NT2/D1 (cell line): ENCODE measurements at regions not wholly inside any gene's neighbourhood (a gene's known extent, or its start where the extent isn't known, plus 50 kb on each side); places are given as distances from the start of the nearest gene placed in this dataset.

Experiments used
- SUZ12 ChIP-seq: IDR thresholded peaks from 2 replicates; pipeline ENCODE4 v1.6.1; 2011; ENCODE audit not compliant: insufficient read length, insufficient read depth; ENCODE audit errors: extremely low read depth
- YY1 ChIP-seq: IDR thresholded peaks from 2 replicates; pipeline ENCODE4 v1.6.1; 2011; ENCODE audit not compliant: insufficient read length, insufficient read depth
- ZNF274 ChIP-seq: IDR thresholded peaks from 2 replicates; pipeline ENCODE4 v1.6.1; 2011; ENCODE audit warnings: mild to moderate bottlenecking, low read depth, low read length

DNA sequence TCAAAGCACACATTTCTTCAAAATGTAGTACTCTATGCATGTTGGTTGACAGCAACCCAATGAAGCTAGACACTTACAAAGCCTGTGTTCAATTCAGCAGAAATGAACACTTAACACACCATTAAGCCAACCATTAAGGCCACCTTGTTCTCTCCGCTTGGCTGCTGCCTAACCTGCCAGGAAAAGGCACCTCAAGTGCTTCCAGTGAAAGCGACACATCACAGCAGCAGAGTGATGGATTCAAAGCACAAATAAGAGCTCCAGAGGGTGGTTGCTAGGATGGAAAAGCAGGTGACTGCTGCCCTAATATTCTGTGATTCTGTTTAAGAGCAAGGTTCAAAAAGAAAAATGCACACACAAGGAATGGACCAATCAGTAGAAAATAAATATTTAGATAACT is 81.5 kb upstream of the GNAI1 start:
- TF ChIP-seq SUZ12 (no peak), ZNF274 (no peak), YY1 (no peak)
